Suppressor macrophage treated with lipopolysaccharide for 4 hours (primary cell): ENCODE measurements at regions not wholly inside any gene's neighbourhood (a gene's known extent, or its start where the extent isn't known, plus 50 kb on each side); places are given as distances from the start of the nearest gene placed in this dataset.
"Not testable (repeated sequence)": the region's sequence is repeated elsewhere in the genome, so short reads cannot be mapped to it uniquely, and the experiment has no call there.

Experiments used
- DNase-seq: peaks from one replicate; pipeline ENCODE4 v3.0.0-alpha.2; 2020

DNA sequence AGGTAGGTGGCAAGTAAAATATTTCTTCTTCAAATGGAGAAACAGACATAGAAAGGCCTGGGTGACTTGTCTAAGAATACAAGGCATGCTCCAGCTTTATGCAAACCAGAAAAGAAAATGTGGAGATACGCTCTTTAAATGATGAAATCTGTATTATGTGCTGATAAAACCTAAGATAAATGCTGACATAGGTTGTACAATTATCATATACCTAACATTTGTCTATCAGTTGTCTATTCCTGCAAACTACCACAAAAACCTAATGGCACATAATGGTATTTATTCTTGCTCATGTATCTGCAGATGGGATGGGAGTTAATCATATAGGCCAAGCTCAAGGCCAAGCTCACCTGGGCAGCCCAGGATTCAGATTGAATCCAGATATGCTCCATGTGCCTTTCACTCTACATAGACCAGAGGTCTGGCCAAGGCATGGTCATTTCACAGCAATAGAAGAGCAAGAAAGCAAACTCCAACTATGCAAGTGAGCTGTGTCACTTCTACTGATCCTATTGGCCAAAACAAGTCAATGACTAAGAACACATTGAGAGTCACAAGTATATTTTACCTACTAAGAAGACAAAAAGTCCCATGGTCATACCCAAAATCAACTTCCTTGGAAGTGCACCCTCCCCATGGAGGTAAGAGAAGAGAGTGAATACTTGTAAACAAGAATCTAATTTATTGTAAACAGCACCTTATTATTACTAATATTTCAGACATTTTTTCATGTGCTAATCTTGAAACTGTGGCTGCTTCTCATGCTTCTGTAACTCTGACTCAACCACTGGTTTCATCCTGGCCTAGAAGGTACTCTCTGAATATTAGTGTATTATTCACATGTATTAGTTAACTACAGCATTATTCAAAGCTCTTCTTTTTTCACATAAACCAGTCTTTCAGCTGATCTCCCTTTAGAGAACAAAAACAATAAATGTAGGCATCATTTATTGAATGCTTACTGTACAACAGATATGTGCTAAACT is 270.7 kb upstream of the SOX9 start:
- no peak for DNase-seq

DNA sequence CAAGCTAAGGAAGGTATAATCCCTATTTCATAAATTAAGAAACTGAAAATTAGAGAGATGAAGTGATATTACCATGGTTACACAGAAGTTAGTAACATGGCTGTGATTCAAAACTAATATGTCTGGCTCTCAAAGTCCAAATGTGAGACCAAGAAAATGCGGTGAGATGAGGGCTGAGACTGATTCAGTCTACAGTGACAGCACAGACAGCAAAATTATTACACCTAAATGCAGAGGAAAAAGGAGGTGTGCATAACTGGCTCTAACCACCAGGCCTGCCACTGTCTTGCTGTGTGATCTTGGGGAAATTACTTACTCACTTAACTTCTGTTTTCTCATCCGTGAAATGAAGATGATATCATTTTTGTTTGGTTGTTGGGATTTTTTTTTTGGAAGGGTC is 270.0 kb upstream of the SOX9 start:
- DNase-seq, result no peak

DNA sequence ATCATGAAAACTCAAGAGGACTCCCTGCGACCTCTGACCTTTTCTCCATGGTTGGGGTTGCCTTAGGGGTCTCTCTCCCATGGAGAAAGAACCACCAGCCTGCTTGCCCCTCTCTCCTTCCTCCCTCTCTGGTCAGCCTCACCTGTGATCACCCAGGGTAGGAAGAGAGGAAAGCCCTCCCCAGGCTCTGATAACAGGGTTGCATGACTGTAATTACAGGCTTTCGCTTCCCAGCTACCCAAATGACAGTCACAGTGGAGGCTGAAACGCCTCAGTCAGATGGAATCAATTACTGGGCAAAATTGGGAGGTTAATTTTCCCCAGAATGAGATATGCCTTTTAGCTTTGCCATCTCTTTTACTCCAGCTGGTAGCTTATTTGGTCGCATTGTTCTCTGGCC is 265.8 kb upstream of the SOX9 start:
- DNase-seq, result no peak

DNA sequence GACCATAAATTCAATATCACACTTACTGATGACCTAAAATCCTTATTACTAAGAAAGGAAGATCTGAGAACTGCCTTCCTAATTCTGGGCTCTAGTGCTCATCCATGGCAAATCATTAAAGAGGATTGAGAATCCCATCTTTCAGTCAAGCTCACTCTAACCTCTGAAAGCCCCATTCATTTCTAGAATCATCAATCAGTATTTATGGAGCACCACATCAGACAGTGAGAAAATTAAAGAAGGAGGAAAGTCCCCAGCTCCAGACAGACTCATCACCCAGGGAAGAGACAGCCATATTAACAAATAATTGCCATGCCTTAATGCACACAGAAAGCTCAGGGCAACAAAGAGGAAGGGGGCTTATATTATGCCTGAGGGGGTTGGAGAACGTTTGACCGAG is 256.1 kb upstream of the SOX9 start:
- no peak for DNase-seq

DNA sequence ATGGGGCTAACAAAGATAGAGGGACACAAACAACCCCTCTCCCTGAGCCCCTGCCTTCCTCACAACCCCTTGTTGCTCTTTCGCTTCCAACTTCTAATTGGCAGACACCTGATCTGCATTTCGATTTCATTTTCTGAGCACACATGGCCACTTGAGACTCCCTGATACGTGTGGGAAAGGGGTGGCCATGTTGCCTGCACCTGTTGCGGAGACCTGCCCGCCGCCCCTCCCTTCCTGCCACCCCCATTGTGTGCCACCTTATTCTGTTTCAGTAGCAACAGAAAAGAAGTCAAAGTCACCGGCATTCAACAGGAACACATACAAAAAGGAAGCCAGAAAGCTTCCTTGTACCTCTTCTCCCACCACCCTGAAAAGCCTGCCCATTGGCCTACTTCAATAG is 254.7 kb upstream of the SOX9 start:
- DNase-seq, result no peak

DNA sequence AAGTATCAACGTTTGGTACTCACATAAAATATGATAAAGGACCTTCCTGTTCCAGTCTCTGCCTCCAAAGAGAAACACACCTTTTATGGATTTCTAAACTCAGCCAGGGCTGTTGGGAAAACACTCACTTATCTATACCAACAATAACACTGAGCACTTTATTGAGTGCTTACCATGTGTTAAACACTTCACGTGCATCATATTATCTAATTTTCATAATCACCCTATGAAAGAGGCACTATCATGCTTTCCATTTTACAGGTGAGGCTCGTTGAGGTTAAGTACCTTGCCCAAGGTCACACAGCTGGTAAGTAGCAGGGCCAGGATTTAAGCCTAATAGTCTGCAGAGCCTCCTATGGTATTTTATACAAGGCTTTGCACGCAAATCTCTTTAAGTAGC is 251.5 kb upstream of the SOX9 start:
- no peak for DNase-seq

DNA sequence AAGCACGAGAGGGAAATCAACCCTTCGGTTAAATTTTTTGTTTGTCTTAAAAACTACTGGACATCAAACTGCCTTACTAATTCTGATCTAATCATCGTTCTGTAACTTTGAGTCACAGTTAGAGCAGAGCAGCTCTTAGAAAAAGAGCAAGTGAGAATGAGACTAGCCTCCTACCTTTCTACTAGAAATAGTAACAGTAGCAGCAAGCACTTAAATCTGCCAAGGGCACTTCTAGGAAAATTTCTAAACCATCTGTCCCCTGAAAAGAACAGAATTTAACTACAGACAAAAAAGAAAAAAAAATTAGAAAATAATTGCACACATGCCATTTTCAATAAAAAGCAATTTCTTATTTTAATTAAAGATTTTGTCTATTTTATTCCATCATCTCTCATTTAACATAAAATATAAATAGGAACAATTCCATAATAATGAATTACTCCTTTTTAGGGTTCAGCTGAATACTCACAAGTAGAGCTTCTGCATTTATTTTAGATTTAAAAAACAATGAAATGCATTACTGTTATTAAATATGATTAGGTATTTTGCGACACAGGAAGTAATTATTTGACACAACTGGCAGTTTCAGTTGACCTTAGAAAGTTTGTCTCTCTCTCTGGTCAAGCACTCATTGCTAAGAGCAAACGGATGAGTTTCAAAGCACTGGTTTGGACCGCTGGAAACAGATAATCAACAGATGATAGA is 250.8 kb upstream of the SOX9 start:
- no peak for DNase-seq

DNA sequence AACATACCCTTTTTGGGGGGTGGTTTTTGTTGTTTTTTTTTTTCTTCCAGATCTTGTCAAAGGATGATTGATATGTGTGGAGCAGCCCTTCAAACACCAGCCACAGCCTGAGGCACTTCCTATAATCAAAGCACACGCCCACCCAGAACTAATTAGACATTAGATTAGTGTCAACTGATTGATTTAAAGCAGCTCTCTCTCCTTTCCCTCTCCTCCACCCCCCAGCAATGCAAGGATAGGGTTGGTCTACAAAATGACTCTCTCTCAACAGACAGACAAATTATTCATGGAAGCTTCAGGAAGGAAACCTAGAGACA is 250.3 kb upstream of the SOX9 start:
- DNase-seq, result no peak

DNA sequence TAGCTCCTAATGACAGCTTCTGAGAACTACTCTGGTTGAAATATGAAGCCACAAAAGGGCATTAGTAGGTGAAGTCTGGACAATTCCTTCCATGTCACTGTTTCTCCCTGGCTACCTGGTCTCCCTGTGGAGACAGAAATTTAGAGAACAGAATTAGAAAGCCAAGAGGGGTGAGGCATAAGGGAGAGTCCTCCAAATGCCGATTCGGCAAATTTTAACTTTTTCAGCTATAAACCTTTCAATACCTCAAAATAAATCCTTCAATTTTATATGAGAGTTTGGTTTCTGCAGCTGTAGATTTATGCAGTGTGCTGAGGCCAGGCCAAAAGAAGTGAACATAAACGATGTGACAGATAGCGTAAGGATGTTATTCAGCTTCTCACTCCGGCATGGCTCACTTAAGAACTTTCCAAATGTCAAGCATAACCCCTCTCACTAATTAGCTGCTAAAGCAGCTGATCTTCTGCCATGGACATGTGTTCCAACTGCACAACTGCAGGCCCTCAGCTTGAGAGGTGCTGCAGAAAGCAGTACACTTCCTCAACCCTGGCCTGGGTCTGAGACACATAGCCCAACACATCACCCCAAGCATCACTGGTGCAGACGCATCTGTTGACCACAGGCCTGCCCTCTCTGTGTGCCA is 247.9 kb upstream of the SOX9 start:
- no peak for DNase-seq

DNA sequence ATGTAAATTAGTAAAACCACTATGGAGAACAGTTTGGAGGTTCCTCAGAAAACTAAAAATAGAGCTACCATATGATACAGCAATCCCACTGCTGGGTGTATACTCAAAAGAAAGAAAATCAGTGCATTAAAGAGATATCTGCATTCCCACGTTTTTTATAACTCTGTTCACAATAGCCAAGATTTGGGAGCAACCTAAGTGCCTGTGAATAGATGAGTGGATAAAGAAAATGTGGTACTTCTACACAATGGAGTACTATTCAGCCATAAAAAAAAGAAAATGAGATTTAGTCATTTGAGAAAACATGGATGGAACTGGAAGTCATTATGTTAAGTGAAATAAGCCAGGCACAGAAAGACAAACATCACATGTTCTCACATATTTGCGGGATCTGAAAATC is 246.0 kb upstream of the SOX9 start:
- not testable (repeated sequence) for DNase-seq

DNA sequence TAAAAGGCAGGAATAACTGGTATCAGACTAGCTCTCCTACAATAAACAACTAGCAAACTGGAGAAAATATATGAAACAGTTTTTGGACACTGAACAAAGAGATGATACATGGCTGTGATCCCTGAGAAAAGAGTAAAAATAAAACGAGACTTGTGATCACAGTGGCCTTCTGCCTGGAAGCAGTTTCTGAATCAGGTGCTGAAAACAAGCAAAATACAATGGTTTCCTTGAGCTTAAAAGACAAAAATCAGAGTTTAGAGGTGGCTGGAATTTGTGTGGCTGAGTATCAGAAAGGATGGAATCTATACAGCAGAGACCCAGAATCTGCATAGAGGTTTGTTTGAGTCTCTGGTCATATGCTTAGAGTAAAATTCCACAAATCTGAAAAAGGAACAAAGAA is 242.5 kb upstream of the SOX9 start:
- no peak for DNase-seq

DNA sequence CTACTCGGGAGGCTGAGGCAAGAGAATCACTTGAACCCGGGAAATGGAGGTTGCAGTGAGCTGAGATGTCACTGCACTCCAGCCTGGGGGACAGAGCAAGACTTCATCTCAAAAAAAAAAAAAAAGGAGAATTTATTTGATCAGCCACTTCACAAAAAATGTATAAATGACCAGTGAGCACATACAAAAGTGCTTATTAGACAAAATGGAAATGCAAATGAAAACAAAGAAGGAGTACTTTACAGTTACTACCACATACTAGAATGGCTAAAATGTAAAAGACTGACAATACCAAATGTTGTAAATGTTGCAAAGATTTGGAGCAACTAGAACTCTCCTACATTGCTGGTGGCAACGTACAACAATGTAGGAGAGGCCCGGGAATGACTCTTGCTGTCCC is 241.8 kb upstream of the SOX9 start:
- no peak for DNase-seq

DNA sequence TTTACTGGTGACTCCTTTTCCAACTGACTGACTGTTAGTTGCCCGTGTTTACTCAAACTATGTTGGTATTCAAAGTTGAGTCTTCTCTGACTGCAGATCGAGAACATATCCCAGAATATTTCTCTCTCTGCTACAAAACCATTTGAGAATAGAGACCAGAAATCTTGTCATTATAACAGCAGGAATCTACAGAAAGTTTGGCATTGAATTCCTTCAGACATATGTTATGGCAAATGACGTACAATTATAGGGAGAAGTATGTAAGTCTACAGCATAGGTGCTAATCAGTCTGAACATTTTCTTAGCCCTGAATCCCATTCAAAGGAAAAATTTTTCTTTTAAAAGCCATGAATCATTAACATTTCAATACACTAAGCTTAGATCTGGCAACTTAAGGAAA is 239.8 kb upstream of the SOX9 start:
- no peak for DNase-seq

DNA sequence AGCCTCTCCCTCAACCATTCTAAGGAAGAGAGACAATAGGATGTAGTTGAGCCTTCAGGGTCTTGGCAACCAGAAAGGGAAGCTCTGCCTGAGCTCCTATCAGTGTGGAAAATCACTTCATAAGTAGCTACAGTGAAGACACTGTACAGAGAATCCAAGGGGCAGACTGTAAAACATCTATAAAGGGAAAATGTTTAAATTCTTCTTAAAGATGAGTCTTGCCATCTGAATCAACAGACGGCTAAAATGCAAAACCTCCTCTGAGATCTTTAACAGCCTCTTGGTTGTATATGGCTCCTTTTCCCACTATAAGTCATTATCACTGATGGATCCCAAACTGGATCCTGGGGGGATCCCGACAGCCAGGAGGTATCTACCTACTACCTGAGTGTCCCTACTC is 239.2 kb upstream of the SOX9 start:
- DNase-seq, result no peak

DNA sequence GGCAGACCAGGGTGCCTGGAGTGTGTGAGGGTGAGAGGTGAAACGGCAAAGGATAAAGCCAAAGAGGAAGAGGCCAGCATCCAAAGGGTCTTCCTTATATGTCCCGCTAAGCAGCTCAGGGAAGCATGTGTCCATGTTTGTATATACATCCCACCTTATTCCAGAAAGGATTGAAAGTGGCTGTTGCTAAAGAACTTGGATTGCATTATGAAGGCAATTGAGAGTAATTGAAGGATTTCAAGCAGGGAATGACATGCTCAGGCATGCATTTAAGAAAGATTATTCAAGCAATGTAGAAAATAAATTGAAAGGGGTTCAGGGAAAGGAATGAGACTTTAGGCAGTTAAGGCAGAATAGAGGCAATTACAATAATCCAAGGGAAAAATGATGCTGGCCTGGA is 237.6 kb upstream of the SOX9 start:
- no peak for DNase-seq

DNA sequence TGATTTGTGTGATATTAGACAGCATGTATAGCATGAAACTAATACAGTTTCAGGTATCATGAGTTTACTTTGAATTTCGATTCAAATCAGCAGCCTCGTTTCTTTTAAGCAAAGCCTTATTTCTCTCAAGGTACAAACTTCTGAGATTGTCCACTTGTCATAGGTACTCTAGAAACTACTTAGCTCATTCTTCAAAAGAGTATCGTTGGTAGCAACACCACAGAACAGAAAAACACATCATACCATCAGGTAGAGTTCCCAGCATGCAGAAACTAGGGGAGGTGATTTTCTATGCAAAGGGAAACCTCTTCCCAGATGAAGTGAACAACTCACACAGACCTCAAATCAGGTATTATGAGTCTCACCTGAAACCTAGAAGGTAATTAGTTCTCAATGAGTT is 237.0 kb upstream of the SOX9 start:
- no peak for DNase-seq

DNA sequence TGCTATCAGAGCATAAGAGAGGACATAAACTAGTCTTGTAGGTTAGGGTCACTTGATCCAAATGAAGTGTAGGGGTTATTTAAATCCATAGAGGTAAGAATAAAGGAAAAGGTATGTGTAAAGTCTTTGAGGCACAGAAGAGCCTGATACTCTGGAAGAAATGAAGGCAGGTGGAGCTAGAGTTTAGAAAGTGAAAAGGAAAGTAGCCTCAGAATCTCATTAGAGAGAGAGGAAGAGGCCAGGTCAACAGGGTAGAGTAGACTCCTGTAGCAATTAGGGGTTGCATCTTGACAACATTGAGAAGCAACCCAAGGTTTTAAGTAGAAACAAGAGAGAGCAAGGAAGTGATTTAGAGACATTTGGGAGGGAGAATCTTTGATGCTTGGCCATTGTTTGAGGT is 235.2 kb upstream of the SOX9 start:
- no peak for DNase-seq

DNA sequence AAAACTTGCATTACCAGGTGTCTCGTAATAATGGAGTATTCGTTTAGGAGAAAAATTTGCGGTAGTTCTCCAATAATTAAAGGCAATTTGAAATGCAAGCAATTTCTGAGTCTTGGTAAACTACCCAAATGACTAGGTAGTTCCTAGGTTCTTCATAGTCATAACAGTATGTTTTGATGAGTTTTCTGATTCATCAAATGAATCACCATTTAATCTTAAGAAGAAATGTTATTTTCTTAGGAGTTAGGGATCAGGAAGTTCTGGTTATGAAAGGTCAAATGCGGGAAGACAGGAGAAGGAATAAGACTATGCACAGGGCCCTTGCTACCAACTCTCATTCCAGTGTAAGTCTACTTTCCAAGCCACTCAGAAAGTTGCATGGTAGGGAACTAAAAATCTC is 221.5 kb upstream of the SOX9 start:
- DNase-seq, result no peak

DNA sequence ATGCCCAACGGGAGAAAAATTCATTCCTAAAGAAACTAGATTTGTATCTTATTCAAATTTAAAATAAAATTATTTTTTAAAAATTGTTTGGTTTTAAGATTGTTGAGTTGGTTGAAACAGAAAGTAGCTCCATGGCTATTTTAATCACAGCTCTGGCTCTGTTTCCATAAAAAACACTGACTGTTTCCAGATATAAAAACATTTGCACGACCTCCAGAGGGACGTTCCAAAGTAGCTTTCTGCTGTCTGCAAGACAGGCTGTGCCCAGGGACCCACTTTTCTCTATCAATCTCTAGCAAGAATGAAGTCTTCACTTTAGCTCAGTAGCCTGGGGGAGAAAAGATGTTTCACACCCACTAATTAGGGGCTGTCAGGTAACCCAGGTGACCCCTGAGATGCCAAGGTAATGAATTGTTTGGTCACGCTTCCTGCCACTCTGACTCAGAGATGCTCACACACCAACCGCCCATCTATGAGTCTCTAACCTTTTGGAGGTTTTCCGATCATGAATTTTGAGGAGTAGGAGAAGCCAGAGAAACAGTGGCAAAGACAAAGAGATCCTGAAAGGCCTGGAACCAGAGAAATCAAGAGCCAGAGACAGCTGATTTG is 220.1 kb upstream of the SOX9 start:
- no peak for DNase-seq

DNA sequence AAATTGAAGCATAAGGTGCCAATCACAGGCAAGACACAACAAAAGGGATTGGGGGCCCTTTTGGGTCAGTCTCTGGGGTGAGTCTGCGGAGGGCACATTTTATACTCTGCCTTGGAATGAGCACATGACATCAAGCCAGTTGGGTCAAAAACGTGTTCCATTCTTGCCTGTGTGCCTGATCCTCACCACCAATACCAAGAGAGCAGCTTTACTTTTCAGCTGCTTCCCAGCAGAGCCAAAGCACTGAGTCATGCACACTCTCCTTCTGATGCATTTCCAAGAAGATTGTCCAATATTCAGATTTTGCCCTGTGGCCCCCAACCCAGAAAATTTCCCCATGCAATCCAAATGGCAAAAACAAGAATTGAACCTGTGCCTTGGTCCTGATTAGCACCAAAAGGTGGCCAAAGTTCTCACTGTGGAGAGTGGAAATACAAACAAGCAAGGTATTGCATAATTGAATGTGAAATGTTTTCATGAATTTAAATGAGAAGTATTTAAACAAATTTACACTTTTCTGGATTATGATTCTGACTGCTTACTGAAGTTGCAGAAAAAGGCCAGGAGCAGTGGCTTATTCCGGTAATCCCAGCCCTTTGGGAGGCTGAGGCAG is 217.8 kb upstream of the SOX9 start:
- no peak for DNase-seq

DNA sequence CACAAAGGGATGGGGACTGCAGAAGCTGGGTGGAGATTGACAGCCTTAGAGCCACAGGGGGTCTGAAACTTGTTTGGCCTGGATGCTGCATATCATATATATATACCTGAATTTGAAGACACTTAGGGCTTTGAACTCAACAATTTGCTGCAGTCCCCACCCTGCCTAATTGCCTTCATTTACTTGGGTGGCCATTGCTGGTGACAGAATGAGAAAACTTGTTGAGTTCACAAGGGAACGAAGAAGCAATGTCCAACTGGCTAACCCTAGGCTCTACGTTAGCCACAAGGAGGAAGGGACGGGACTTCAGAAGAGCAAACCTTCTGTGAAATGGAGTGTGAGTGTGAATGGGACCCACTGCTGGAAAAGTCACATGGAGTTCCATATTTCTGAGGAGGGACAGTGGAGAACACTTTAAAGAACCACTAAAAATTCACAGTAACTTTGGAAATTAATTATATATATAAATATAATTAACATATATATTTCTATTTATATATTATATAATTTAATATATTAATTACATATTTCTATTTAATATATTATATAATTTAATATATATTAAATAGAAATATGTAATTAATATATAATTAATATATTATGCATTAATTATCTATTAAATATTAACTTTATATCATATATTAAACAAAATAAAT is 215.3 kb upstream of the SOX9 start:
- no peak for DNase-seq

DNA sequence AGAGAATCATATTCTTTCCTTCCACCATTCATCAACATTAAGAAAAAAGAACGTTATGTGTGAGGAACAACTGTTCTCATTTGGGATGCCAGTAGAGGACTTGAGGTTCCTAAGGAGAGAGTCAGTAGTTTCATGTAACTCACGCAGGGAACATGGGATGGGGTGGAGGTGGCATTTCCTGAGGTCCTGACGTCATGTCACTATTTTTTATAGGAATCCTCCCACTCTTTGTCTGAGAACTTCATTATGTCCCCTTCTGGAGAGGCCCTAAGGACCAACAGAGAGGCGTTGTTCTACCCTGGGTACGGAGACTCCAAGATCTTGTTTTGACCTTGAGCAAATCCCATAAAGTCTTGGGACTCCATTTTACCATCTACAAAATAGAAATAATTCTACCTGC is 211.7 kb upstream of the SOX9 start:
- no peak for DNase-seq

DNA sequence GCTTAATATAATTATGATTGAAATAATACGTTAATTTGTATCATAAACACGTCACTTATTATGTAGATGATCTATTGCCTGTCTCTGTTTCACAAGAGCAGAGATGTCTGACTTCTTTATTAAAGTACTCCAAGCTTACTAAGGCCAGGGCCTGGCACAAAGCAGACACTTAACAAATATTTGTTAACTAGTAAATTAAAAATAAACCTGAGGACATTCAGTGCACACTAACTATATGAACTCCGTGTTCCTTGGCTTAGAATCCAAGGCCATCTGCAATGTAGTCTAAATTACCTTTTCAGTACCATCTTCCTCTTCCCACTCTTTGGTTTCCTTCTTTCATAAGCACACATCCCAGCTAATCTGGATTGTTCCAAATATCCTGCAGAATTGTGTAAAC is 210.8 kb upstream of the SOX9 start:
- DNase-seq, result no peak
